H9 (cell line): ENCODE measurements at regions not wholly inside any gene's neighbourhood (a gene's known extent, or its start where the extent isn't known, plus 50 kb on each side); places are given as distances from the start of the nearest gene placed in this dataset.

Source experiments
- DNase-seq: peaks from one replicate; pipeline ENCODE4 v3.0.0-alpha.2; 2017
- H2AFZ ChIP-seq: one replicate; pipeline ENCODE4 v1.6.1; 2013; ENCODE audit warnings: mild to moderate bottlenecking, low read length, control low read depth, moderate library complexity
- H2AK5ac ChIP-seq: 2 replicates; pipeline ENCODE4 v1.6.1; 2013; ENCODE audit warnings: low read length, control low read depth, mixed read lengths; ENCODE audit not compliant: insufficient read length
- H2BK120ac ChIP-seq: one replicate; pipeline ENCODE4 v1.6.1; 2013; ENCODE audit warnings: low read depth, mild to moderate bottlenecking, low read length, control low read depth, inconsistent platforms; ENCODE audit not compliant: poor library complexity, severe bottlenecking
- H2BK12ac ChIP-seq: 2 replicates; pipeline ENCODE4 v1.6.1; 2013; ENCODE audit warnings: low read length, control low read depth, mixed read lengths, low read depth; ENCODE audit not compliant: insufficient read length
- H2BK15ac ChIP-seq: 2 replicates; pipeline ENCODE4 v1.6.1; 2013; ENCODE audit warnings: low read depth, low read length, control low read depth
- H2BK20ac ChIP-seq: one replicate; pipeline ENCODE4 v1.6.1; 2013; ENCODE audit warnings: low read depth, mild to moderate bottlenecking, low read length, control low read depth, inconsistent platforms; ENCODE audit not compliant: poor library complexity, severe bottlenecking
- H2BK5ac ChIP-seq: 2 replicates; pipeline ENCODE4 v1.6.1; 2013; ENCODE audit warnings: low read length, control low read depth, mixed read lengths; ENCODE audit not compliant: insufficient read length
- H3K14ac ChIP-seq: 2 replicates; pipeline ENCODE4 v1.6.1; 2013; ENCODE audit warnings: low read length, control low read depth; ENCODE audit not compliant: insufficient read depth
- H3K18ac ChIP-seq: 2 replicates; pipeline ENCODE4 v1.6.1; 2013; ENCODE audit warnings: low read depth, mild to moderate bottlenecking, mixed read lengths, low read length, control low read depth; ENCODE audit not compliant: insufficient read length
- H3K23ac ChIP-seq: 2 replicates; pipeline ENCODE4 v1.6.1; 2013; ENCODE audit warnings: low read length, control low read depth, mixed read lengths, low read depth; ENCODE audit not compliant: insufficient read length
- H3K23me2 ChIP-seq: 2 replicates; pipeline ENCODE4 v1.6.1; 2013; ENCODE audit warnings: low read depth, mild to moderate bottlenecking, mixed read lengths, low read length, control low read depth; ENCODE audit not compliant: insufficient read length, poor library complexity, severe bottlenecking
- H3K27ac ChIP-seq: 2 replicates; pipeline ENCODE4 v1.5.1; 2013; ENCODE audit warnings: low read length, control low read depth, mixed read lengths, low read depth; ENCODE audit not compliant: insufficient read length
- H3K27me3 ChIP-seq: 2 replicates; pipeline ENCODE4 v1.6.1; 2013; ENCODE audit warnings: low read length, control low read depth, inconsistent platforms; ENCODE audit not compliant: insufficient read depth
- H3K4ac ChIP-seq: 2 replicates; pipeline ENCODE4 v1.6.1; 2013; ENCODE audit warnings: low read depth, mild to moderate bottlenecking, control low read depth, inconsistent platforms, low read length, moderate library complexity
- H3K4me1 ChIP-seq: 2 replicates; pipeline ENCODE4 v1.6.1; 2013; ENCODE audit warnings: low read length, control low read depth, inconsistent platforms; ENCODE audit not compliant: insufficient read depth
- H3K4me2 ChIP-seq: 2 replicates; pipeline ENCODE4 v1.6.1; 2013; ENCODE audit warnings: low read length, control low read depth, mixed read lengths; ENCODE audit not compliant: insufficient read length, insufficient read depth
- H3K56ac ChIP-seq: 2 replicates; pipeline ENCODE4 v1.6.1; 2013; ENCODE audit warnings: low read depth, mild to moderate bottlenecking, mixed read lengths, low read length, control low read depth; ENCODE audit not compliant: insufficient read length
- H3K79me1 ChIP-seq: 2 replicates; pipeline ENCODE4 v1.6.1; 2013; ENCODE audit warnings: low read depth, mild to moderate bottlenecking, moderate library complexity, low read length, control low read depth, inconsistent platforms; ENCODE audit not compliant: insufficient read depth, poor library complexity, severe bottlenecking
- H3K79me2 ChIP-seq: 2 replicates; pipeline ENCODE4 v1.6.1; 2013; ENCODE audit warnings: low read length, control low read depth, inconsistent platforms; ENCODE audit not compliant: insufficient read depth
- H3K9ac ChIP-seq: 2 replicates; pipeline ENCODE4 v1.6.1; 2013; ENCODE audit warnings: low read length, control low read depth, mixed read lengths; ENCODE audit not compliant: insufficient read length; ENCODE audit errors: extremely low read depth
- H3K9me3 ChIP-seq: one replicate; pipeline ENCODE4 v1.6.1; 2013; ENCODE audit warnings: low read depth, low read length, inconsistent platforms; ENCODE audit not compliant: control insufficient read depth
- H3T11ph ChIP-seq: one replicate; pipeline ENCODE4 v1.6.1; 2013; ENCODE audit warnings: mild to moderate bottlenecking, low read length, control low read depth, inconsistent platforms
- H4K20me1 ChIP-seq: one replicate; pipeline ENCODE4 v1.6.1; 2013; ENCODE audit not compliant: control insufficient read depth, insufficient read length, insufficient read depth
- H4K5ac ChIP-seq: 2 replicates; pipeline ENCODE4 v1.6.1; 2013; ENCODE audit warnings: low read depth, mild to moderate bottlenecking, mixed read lengths, low read length, control low read depth; ENCODE audit not compliant: insufficient read length
- H4K8ac ChIP-seq: replicated peaks from 2 replicates; pipeline ENCODE4 v1.6.1; 2013; ENCODE audit warnings: low read length, control low read depth, mixed read lengths, low read depth; ENCODE audit not compliant: insufficient read length
- H4K91ac ChIP-seq: 2 replicates; pipeline ENCODE4 v1.6.1; 2013; ENCODE audit warnings: low read depth, mild to moderate bottlenecking, moderate library complexity, mixed read lengths, low read length, control low read depth; ENCODE audit not compliant: insufficient read length
- H3K27ac Mint-ChIP-seq, 3 experiments: 2 replicates in 2 of 3; 3 replicates in 1 of 3; pipeline ENCODE4 v1.8.0; 2020 to 2021; ENCODE audit warnings: mixed read lengths in 3 of 3, mild to moderate bottlenecking in 1 of 3, moderate library complexity in 1 of 3
- H3K27me3 Mint-ChIP-seq: 2 replicates; pipeline ENCODE4 v1.8.0; 2021; ENCODE audit warnings: low read depth, mild to moderate bottlenecking, moderate library complexity, mixed read lengths
- H3K36me3 Mint-ChIP-seq, 3 experiments: 2 replicates in 2 of 3; 3 replicates in 1 of 3; pipeline ENCODE4 v1.8.0; 2020 to 2021; ENCODE audit warnings: low read depth in 3 of 3, mixed read lengths in 3 of 3; ENCODE audit not compliant: insufficient read depth in 1 of 3
- H3K4me1 Mint-ChIP-seq, 2 experiments: 2 replicates each; pipeline ENCODE4 v1.8.0; 2020; ENCODE audit warnings: mixed read lengths in 2 of 2
- H3K4me3 Mint-ChIP-seq, 2 experiments: 2 replicates in 1 of 2; 3 replicates in 1 of 2; pipeline ENCODE4 v1.8.0; 2020 to 2021; ENCODE audit warnings: mild to moderate bottlenecking in 2 of 2, mixed read lengths in 2 of 2, moderate library complexity in 1 of 2
- H3K9me3 Mint-ChIP-seq, 2 experiments: 2 replicates in 1 of 2; 3 replicates in 1 of 2; pipeline ENCODE4 v1.8.0; 2020; ENCODE audit warnings: mild to moderate bottlenecking in 2 of 2, mixed read lengths in 2 of 2, moderate library complexity in 1 of 2
- CTCF ChIP-seq: fragments of 200-600 bp; sonication (generic); conservative IDR thresholded peaks from 3 replicates; pipeline ENCODE4 v1.8.0; 2021; ENCODE audit warnings: antibody characterized with exemption, mild to moderate bottlenecking
- WGBS: extraction: QIAGEN DNeasy Blood & Tissue Kit; methylation state at CpG from one replicate; pipeline ENCODE4 v1.1.7; 2013; ENCODE audit warnings: missing lambda C conversion rate, low lambda C conversion rate, mixed read lengths; ENCODE audit not compliant: insufficient read length; ENCODE audit errors: extremely low coverage; 5-methylcytosine and 5-hydroxymethylcytosine counted together

GRCh38 chr5:62041156-62041756, 264.8 kb upstream of the KIF2A start:
- no peak overlapping the region for H3K23ac ChIP-seq
- H3K56ac ChIP-seq = no peak overlapping the region
- H3K79me2 ChIP-seq = no peaks in the 10 kb centered on the region
- H3K27me3 ChIP-seq = no peaks in the 10 kb centered on the region; the same call in 1 of the 2 replicates
- H2AK5ac ChIP-seq = no peak overlapping the region
- H3K79me1 ChIP-seq = no peaks in the 10 kb centered on the region
- H3K9ac ChIP-seq = no peak overlapping the region
- H3K18ac ChIP-seq = no peak overlapping the region
- no peak for DNase-seq
- H2BK120ac ChIP-seq = no peak overlapping the region
- no peak overlapping the region for H4K5ac ChIP-seq
- no peak overlapping the region for H3T11ph ChIP-seq
- H3K9me3 Mint-ChIP-seq = peaks cover 4 to 5% of the 10 kb centered on the region in 2 experiments
- no CpG with 5 or more reads among the region's 5 CpGs for WGBS
- no peaks in the 10 kb centered on the region for H3K23me2 ChIP-seq
- H2BK20ac ChIP-seq = no peak overlapping the region
- H3K9me3 ChIP-seq = no peaks in the 10 kb centered on the region
- peaks cover 59 to 60% of the 10 kb centered on the region in 2 experiments for H3K4me1 Mint-ChIP-seq
- H3K4me2 ChIP-seq = no peak overlapping the region
- no peak overlapping the region for H2AFZ ChIP-seq
- 0 out of 7 replicates have a peak overlapping the region, but pooled peaks of 2 of the 3 experiments have one; percentile 24 to 47 for H3K27ac Mint-ChIP-seq
- H4K20me1 ChIP-seq = no peaks in the 10 kb centered on the region
- H3K27me3 Mint-ChIP-seq = no peaks in the 10 kb centered on the region
- H3K14ac ChIP-seq = no peak overlapping the region
- no peak overlapping the region for H4K8ac ChIP-seq
- H3K4me1 ChIP-seq = peaks cover 12% of the 10 kb centered on the region
- no peak overlapping the region for H3K4ac ChIP-seq
- no peak overlapping the region for H3K27ac ChIP-seq
- no peak overlapping the region for H2BK12ac ChIP-seq
- no peak overlapping the region for H2BK5ac ChIP-seq
- H3K36me3 Mint-ChIP-seq = peaks cover under 1 to 6% (median under 1%) of the 10 kb centered on the region in 3 experiments; a peak in 5 of 7 replicates
- no peak overlapping the region for H2BK15ac ChIP-seq
- no peak for TF ChIP-seq CTCF
- H3K4me3 Mint-ChIP-seq = no peak overlapping the region
- no peak overlapping the region for H4K91ac ChIP-seq
